Endodermal cell (in vitro differentiated cells): ENCODE measurements at regions not wholly inside any gene's neighbourhood (a gene's known extent, or its start where the extent isn't known, plus 50 kb on each side); places are given as distances from the start of the nearest gene placed in this dataset.
A peak's percentile ranks its signal among the peaks of the same experiment; 100 is the strongest.

ENCODE experiments used
- DNase-seq: peaks from one replicate; pipeline ENCODE4 v3.0.0-alpha.2; 2017
- H3K27ac ChIP-seq: 2 replicates; pipeline ENCODE4 v1.5.1; 2013; ENCODE audit warnings: mild to moderate bottlenecking, low read depth, low read length, moderate library complexity
- H3K27me3 ChIP-seq: 2 replicates; pipeline ENCODE4 v1.6.1; 2013; ENCODE audit warnings: mild to moderate bottlenecking, low read length, moderate library complexity; ENCODE audit not compliant: insufficient read depth, control insufficient read depth, poor library complexity, severe bottlenecking
- H3K36me3 ChIP-seq: 2 replicates; pipeline ENCODE4 v1.7.0; 2013; ENCODE audit warnings: mild to moderate bottlenecking, low read length, moderate library complexity; ENCODE audit not compliant: control insufficient read depth, insufficient read depth
- H3K4me1 ChIP-seq: one replicate; pipeline ENCODE4 v1.7.0; 2013; ENCODE audit warnings: low read length; ENCODE audit not compliant: control insufficient read depth, insufficient read depth
- H3K4me3 ChIP-seq: 2 replicates; pipeline ENCODE4 v1.5.1; 2013; ENCODE audit warnings: mild to moderate bottlenecking, low read length, moderate library complexity
- H3K9ac ChIP-seq: 2 replicates; pipeline ENCODE4 v1.6.1; 2013; ENCODE audit warnings: mild to moderate bottlenecking, low read length, moderate library complexity; ENCODE audit not compliant: poor library complexity, severe bottlenecking; ENCODE audit errors: extremely low read depth
- H3K9me3 ChIP-seq: 2 replicates; pipeline ENCODE4 v1.6.1; 2013; ENCODE audit warnings: mild to moderate bottlenecking, low read length, moderate library complexity; ENCODE audit not compliant: control insufficient read depth
- H3K27ac Mint-ChIP-seq: 2 replicates; pipeline ENCODE4 v1.8.0; 2020; ENCODE audit warnings: mixed read lengths
- H3K27me3 Mint-ChIP-seq: 2 replicates; pipeline ENCODE4 v1.8.0; 2021; ENCODE audit warnings: mild to moderate bottlenecking, mixed read lengths; ENCODE audit not compliant: insufficient read depth
- H3K36me3 Mint-ChIP-seq: 2 replicates; pipeline ENCODE4 v1.8.0; 2020; ENCODE audit warnings: low read depth, mixed read lengths
- H3K4me1 Mint-ChIP-seq: 2 replicates; pipeline ENCODE4 v1.8.0; 2020; ENCODE audit warnings: mixed read lengths
- H3K4me3 Mint-ChIP-seq: 2 replicates; pipeline ENCODE4 v1.8.0; 2020; ENCODE audit warnings: mild to moderate bottlenecking, moderate library complexity, mixed read lengths
- H3K9me3 Mint-ChIP-seq: 2 replicates; pipeline ENCODE4 v1.8.0; 2020; ENCODE audit warnings: mild to moderate bottlenecking, mixed read lengths
- CTCF ChIP-seq: fragments of 200-600 bp; sonication (generic); conservative IDR thresholded peaks from 2 replicates; pipeline ENCODE4 v1.5.0; 2021; ENCODE audit warnings: antibody characterized with exemption, mild to moderate bottlenecking
- WGBS, 2 experiments: methylation state at CpG; one replicate each; pipeline versions ENCODE4 v1.1.5 to v1.1.7; 2013; ENCODE audit warnings: missing lambda C conversion rate in 2 of 2, mixed read lengths in 1 of 2; ENCODE audit not compliant: insufficient coverage in 1 of 2, insufficient read length in 1 of 2; 5-methylcytosine and 5-hydroxymethylcytosine counted together

GRCh38 chr14:101134851-101135433, 231.4 kb upstream of the RTL1 start:
- Mint-ChIP-seq H3K36me3 (no peaks in the 10 kb centered on the region), H3K4me3 (no peak overlapping the region), H3K27ac (no peak overlapping the region), H3K27me3 (peaks cover 2% of the 10 kb centered on the region), H3K4me1 (peaks cover 27% of the 10 kb centered on the region), H3K9me3 (peaks cover 11% of the 10 kb centered on the region)
- Histone ChIP-seq H3K9me3 (peaks cover 12% of the 10 kb centered on the region), H3K27ac (no peak overlapping the region), H3K27me3 (no peaks in the 10 kb centered on the region), H3K4me1 (peaks cover 11% of the 10 kb centered on the region), H3K36me3 (no peaks in the 10 kb centered on the region), H3K9ac (no peak overlapping the region), H3K4me3 (no peak overlapping the region)
- 79 to 87% methylated on average over 6 to 12 of the region's 13 CpGs for WGBS, 2 experiments
- TF ChIP-seq CTCF, result no peak
- DNase-seq, result no peak

- Mint-ChIP-seq H3K4me3 (no peak overlapping the region), H3K27ac (no peak overlapping the region), H3K9me3 (peaks cover 22% of the 10 kb centered on the region), H3K27me3 (peaks cover 2% of the 10 kb centered on the region), H3K36me3 (no peaks in the 10 kb centered on the region), H3K4me1 (peaks cover 18% of the 10 kb centered on the region)
- Histone ChIP-seq H3K27me3 (no peaks in the 10 kb centered on the region), H3K9me3 (peaks cover 23% of the 10 kb centered on the region), H3K4me1 (peaks cover 11% of the 10 kb centered on the region), H3K4me3 (no peak overlapping the region), H3K9ac (no peak overlapping the region), H3K36me3 (no peaks in the 10 kb centered on the region), H3K27ac (no peak overlapping the region)
- no peak for TF ChIP-seq CTCF
- DNase-seq, result peak; percentile 30
- WGBS, 2 experiments, result 91 to 98% methylated on average over 9 to 10 of the region's 10 CpGs
These were observed 232.5 kb upstream of the RTL1 start for GRCh38 chr14:101135796-101136742.

- peaks cover 7% of the 10 kb centered on the region for H3K4me1 Mint-ChIP-seq
These were observed 233.7 kb upstream of the RTL1 start for GRCh38 chr14:101137234-101137633.

More at GRCh38 chr14:101137234-101137633, 233.7 kb upstream of the RTL1 start:
- H3K27ac Mint-ChIP-seq, result no peak overlapping the region
- no peak for TF ChIP-seq CTCF
- Histone ChIP-seq H3K36me3 (no peaks in the 10 kb centered on the region), H3K4me1 (peaks cover 3% of the 10 kb centered on the region), H3K9me3 (peaks cover 35% of the 10 kb centered on the region), H3K27me3 (no peaks in the 10 kb centered on the region), H3K27ac (no peak overlapping the region), H3K4me3 (no peak overlapping the region), H3K9ac (no peak overlapping the region)
- peaks cover 2% of the 10 kb centered on the region for H3K36me3 Mint-ChIP-seq
- H3K27me3 Mint-ChIP-seq, result peaks cover 2% of the 10 kb centered on the region
- no peak overlapping the region for H3K4me3 Mint-ChIP-seq
- peaks cover 31% of the 10 kb centered on the region for H3K9me3 Mint-ChIP-seq
- 92 to 95% methylated on average over 5 to 7 of the region's 7 CpGs for WGBS, 2 experiments
- no peak for DNase-seq
